ENCODE measurements at regions not wholly inside any gene's neighbourhood (a gene's known extent, or its start where the extent isn't known, plus 50 kb on each side); places are given as distances from the start of the nearest gene placed in this dataset.

DNA sequence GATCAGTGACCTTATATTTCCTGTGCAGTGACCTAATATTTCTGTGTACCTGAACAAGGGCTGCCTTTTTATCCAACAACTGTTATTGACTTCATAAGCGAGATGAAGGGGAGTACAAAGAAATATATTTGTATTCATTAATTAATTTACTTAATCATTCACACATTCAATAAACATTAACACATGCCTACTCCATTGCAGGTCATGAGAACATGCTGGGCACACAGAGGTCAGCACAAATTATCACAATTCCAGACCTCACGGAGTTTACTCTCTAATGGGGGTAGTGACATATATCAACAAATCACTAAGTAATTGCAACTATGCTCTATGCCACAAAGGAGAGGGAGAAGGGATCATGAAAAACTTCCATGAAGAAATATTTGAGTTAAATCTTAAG is 614.6 kb downstream of the TOX3 start:
- no peaks in the 10 kb centered on the region for H3K36me3 ChIP-seq (replicated peaks in 1 of 2; ENCODE audit: control insufficient read depth in 1 of 2, insufficient read depth in 2 of 2, low read length in 2 of 2)
- H2AFZ ChIP-seq (ENCODE audit: low read length) = no peak overlapping the region
- FAIRE-seq (no peak), DNase-seq (ENCODE audit: low spot score) (no peak), ATAC-seq (no peak)
- in situ Hi-C loops (cut with HindIII; ENCODE audit: extremely low pct_ligation_motif_present, low pct_unique_long_range_greater_than_20kb) = no loop called here
- TF ChIP-seq MAFK (conservative IDR thresholded peaks at IDR 0.05 in 1 of 2, IDR thresholded peaks at IDR 0.05 in 1 of 2; ENCODE audit: low read length in 2 of 2) (no peak), CREB1 (IDR thresholded peaks at IDR 0.05) (no peak), CREB1 (CRISPR knock-in tag; IDR thresholded peaks at IDR 0.05) (no peak), BHLHE40 (IDR thresholded peaks at IDR 0.05; ENCODE audit: low read length) (no peak), SNRNP70 (IDR thresholded peaks at IDR 0.05; ENCODE audit: low read depth, low read length) (no peak)
- TF ChIP-seq, protein P1, sequence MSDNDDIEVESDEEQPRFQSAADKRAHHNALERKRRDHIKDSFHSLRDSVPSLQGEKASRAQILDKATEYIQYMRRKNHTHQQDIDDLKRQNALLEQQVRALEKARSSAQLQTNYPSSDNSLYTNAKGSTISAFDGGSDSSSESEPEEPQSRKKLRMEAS (IDR thresholded peaks at IDR 0.05) = no peak
- H3K4me3 ChIP-seq (replicated peaks in 1 of 3; ENCODE audit: insufficient read depth in 1 of 3, low read depth in 2 of 3, low read length in 3 of 3) = no peak overlapping the region
- H3K4me2 ChIP-seq (ENCODE audit: low read depth, low read length) = no peak overlapping the region
- H3K79me2 ChIP-seq (ENCODE audit: insufficient read depth, low read length) = no peaks in the 10 kb centered on the region
- BruUV-seq (replicated peaks) = no TSS peak
- H3K27ac ChIP-seq (ENCODE audit: extremely low read length, insufficient read depth, low read length) = no peak overlapping the region
- CTCF ChIA-PET (ENCODE audit: low intra/inter-chr PET ratio, low total read pairs) = no interaction called here
- H4K20me1 ChIP-seq (ENCODE audit: insufficient read depth, low read length) = no peaks in the 10 kb centered on the region
- no peaks in the 10 kb centered on the region for H3K4me1 ChIP-seq (ENCODE audit: insufficient read depth, low read length)
- H3K9ac ChIP-seq (ENCODE audit: insufficient read depth, low read depth, low read length) = no peak overlapping the region
- no peaks in the 10 kb centered on the region for H3K27me3 ChIP-seq (ENCODE audit: control insufficient read depth in 1 of 2, insufficient read depth in 2 of 2, low read length in 2 of 2)
- POLR2A ChIA-PET = no interaction called here
- no peaks in the 10 kb centered on the region for H3K9me3 ChIP-seq (ENCODE audit: low read length)
- 23% methylated on average over 2 of the region's 2 CpGs for WGBS (ENCODE audit: low lambda C conversion rate)
- intact Hi-C loops (cut with micrococcal nuclease; ENCODE audit: unreplicated experiment) = no loop called here

DNA sequence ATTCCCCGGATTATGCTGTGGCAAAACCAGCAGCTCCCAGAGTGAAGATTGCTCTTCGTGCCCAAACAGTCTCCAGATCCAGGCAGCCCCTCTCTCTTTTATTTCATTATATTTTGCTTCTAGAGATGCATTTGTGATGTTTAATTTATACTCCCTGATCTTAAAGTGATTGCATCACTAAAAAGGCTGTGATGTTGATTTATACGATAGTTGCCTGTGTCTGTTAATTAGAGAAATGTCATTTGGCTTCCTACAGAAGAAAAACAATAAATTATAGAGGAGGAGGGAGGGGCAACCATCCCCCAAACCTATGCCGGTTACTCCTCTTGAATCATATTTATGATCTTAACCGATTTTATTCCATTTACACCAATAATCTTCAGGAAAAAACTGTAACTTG is 615.3 kb downstream of the TOX3 start:
- CTCF ChIA-PET (ENCODE audit: low intra/inter-chr PET ratio, low total read pairs) = no interaction called here
- FAIRE-seq = no peak
- H3K4me2 ChIP-seq (ENCODE audit: low read depth, low read length) = no peak overlapping the region
- POLR2A ChIA-PET = no interaction called here
- intact Hi-C loops (cut with micrococcal nuclease; ENCODE audit: unreplicated experiment) = no loop called here
- no peak overlapping the region for H3K9ac ChIP-seq (ENCODE audit: insufficient read depth, low read depth, low read length)
- H3K79me2 ChIP-seq (ENCODE audit: insufficient read depth, low read length) = no peaks in the 10 kb centered on the region
- no peaks in the 10 kb centered on the region for H3K4me1 ChIP-seq (ENCODE audit: insufficient read depth, low read length)
- in situ Hi-C loops (cut with HindIII; ENCODE audit: extremely low pct_ligation_motif_present, low pct_unique_long_range_greater_than_20kb) = no loop called here
- H2AFZ ChIP-seq (ENCODE audit: low read length) = no peak overlapping the region
- no TSS peak for BruUV-seq (replicated peaks)
- no peak overlapping the region for H3K4me3 ChIP-seq (replicated peaks in 1 of 3; ENCODE audit: insufficient read depth in 1 of 3, low read depth in 2 of 3, low read length in 3 of 3)
- H3K27ac ChIP-seq (ENCODE audit: extremely low read length, insufficient read depth, low read length) = no peak overlapping the region
- no peaks in the 10 kb centered on the region for H3K27me3 ChIP-seq (ENCODE audit: control insufficient read depth in 1 of 2, insufficient read depth in 2 of 2, low read length in 2 of 2)
- H3K9me3 ChIP-seq (ENCODE audit: low read length) = no peaks in the 10 kb centered on the region
- DNase-seq (ENCODE audit: low spot score) = no peak
- no peak for ATAC-seq
- no peaks in the 10 kb centered on the region for H4K20me1 ChIP-seq (ENCODE audit: insufficient read depth, low read length)
- 15% methylated on average over 5 of the region's 5 CpGs for WGBS (ENCODE audit: low lambda C conversion rate)
- H3K36me3 ChIP-seq (replicated peaks in 1 of 2; ENCODE audit: control insufficient read depth in 1 of 2, insufficient read depth in 2 of 2, low read length in 2 of 2) = no peaks in the 10 kb centered on the region
- TF ChIP-seq, protein P2, sequence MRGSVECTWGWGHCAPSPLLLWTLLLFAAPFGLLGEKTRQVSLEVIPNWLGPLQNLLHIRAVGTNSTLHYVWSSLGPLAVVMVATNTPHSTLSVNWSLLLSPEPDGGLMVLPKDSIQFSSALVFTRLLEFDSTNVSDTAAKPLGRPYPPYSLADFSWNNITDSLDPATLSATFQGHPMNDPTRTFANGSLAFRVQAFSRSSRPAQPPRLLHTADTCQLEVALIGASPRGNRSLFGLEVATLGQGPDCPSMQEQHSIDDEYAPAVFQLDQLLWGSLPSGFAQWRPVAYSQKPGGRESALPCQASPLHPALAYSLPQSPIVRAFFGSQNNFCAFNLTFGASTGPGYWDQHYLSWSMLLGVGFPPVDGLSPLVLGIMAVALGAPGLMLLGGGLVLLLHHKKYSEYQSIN (CRISPR knock-in tag; IDR thresholded peaks at IDR 0.05; ENCODE audit: borderline replicate concordance) = no peak
- no peak for TF ChIP-seq PHF5A (CRISPR knock-in tag; IDR thresholded peaks at IDR 0.05; ENCODE audit: low read depth, unreplicated experiment)
- TF ChIP-seq KLF15 (CRISPR knock-in tag; IDR thresholded peaks at IDR 0.05; ENCODE audit: borderline replicate concordance) = no peak
- TF ChIP-seq, protein P3, sequence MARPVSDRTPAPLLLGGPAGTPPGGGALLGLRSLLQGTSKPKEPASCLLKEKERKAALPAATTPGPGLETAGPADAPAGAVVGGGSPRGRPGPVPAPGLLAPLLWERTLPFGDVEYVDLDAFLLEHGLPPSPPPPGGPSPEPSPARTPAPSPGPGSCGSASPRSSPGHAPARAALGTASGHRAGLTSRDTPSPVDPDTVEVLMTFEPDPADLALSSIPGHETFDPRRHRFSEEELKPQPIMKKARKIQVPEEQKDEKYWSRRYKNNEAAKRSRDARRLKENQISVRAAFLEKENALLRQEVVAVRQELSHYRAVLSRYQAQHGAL (CRISPR knock-in tag; IDR thresholded peaks at IDR 0.05; ENCODE audit: not compliant biosample characterization) = no peak
- TF ChIP-seq ZNF644 (CRISPR knock-in tag; IDR thresholded peaks at IDR 0.05; ENCODE audit: low read depth) = no peak
- no peak for TF ChIP-seq ZMYM3 (CRISPR knock-in tag; IDR thresholded peaks at IDR 0.05)
- TF ChIP-seq MAFK (conservative IDR thresholded peaks at IDR 0.05 in 1 of 2, IDR thresholded peaks at IDR 0.05 in 1 of 2; ENCODE audit: low read length in 2 of 2) = no peak
- TF ChIP-seq ATF7 (IDR thresholded peaks at IDR 0.05) = no peak
- TF ChIP-seq ATF7 (CRISPR knock-in tag; IDR thresholded peaks at IDR 0.05) = no peak
- TF ChIP-seq SMYD3 (CRISPR knock-in tag; IDR thresholded peaks at IDR 0.05) = no peak
- no peak for TF ChIP-seq TBX3 (IDR thresholded peaks at IDR 0.05; ENCODE audit: borderline replicate concordance)
- TF ChIP-seq, protein P4, sequence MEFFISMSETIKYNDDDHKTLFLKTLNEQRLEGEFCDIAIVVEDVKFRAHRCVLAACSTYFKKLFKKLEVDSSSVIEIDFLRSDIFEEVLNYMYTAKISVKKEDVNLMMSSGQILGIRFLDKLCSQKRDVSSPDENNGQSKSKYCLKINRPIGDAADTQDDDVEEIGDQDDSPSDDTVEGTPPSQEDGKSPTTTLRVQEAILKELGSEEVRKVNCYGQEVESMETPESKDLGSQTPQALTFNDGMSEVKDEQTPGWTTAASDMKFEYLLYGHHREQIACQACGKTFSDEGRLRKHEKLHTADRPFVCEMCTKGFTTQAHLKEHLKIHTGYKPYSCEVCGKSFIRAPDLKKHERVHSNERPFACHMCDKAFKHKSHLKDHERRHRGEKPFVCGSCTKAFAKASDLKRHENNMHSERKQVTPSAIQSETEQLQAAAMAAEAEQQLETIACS (CRISPR knock-in tag; IDR thresholded peaks at IDR 0.05) = no peak
- no peak for TF ChIP-seq ZNF709 (CRISPR knock-in tag; IDR thresholded peaks at IDR 0.05)
- no peak for TF ChIP-seq KAT2B (IDR thresholded peaks at IDR 0.05; ENCODE audit: borderline replicate concordance, low read depth, low read length)
